ENCODE measurements at regions not wholly inside any gene's neighbourhood (a gene's known extent, or its start where the extent isn't known, plus 50 kb on each side); places are given as distances from the start of the nearest gene placed in this dataset.

DNA sequence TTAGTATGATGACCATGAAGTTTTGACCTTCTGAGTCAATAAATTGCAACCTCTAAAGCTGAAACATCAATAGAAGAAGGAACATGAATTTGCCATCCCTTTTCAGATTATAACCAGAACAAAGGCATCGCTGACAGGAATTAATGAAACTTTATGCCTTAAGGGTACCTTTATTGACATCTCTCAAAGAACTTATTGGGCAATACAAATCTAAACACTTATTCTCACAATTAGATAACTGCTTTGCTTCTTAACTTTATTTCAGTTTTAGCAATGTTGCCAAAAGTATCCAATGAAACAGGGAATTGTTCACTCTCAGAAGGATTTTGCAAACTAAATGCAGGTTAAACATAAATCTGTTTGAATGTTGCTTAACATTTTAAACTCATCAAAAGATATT, 116.0 kb downstream of the ELAPOR2 start:
- Histone ChIP-seq H3K4me3 (replicated peaks in 1 of 3; ENCODE audit: insufficient read depth in 1 of 3, low read depth in 1 of 3, low read length in 3 of 3) (no peak overlapping the region), H4K20me1 (replicated peaks; ENCODE audit: control insufficient read depth, extremely low read depth, insufficient read depth, low read length) (no peaks in the 10 kb centered on the region), H3K79me2 (ENCODE audit: control insufficient read depth, insufficient read depth, low read length) (no peaks in the 10 kb centered on the region), H3K9ac (replicated peaks; ENCODE audit: extremely low read depth, insufficient read depth, low read length) (no peak overlapping the region), H3K36me3 (ENCODE audit: control insufficient read depth in 2 of 2, extremely low read depth in 1 of 2, insufficient read depth in 2 of 2, low read length in 2 of 2) (no peaks in the 10 kb centered on the region), H3K4me1 (ENCODE audit: control insufficient read depth, extremely low read depth, insufficient read depth, low read length) (no peaks in the 10 kb centered on the region), H3K27ac (ENCODE audit: insufficient read depth, low read depth, low read length) (no peak overlapping the region), H3K4me2 (ENCODE audit: insufficient read depth, low read length) (no peak overlapping the region), H3K9me3 (replicated peaks; ENCODE audit: control insufficient read depth, insufficient read depth, low read length) (no peaks in the 10 kb centered on the region), H2AFZ (ENCODE audit: low read depth, low read length) (no peak overlapping the region), H3K9me1 (replicated peaks; ENCODE audit: control insufficient read depth, extremely low read depth, insufficient read depth, low read length) (no peaks in the 10 kb centered on the region), H3K27me3 (ENCODE audit: control insufficient read depth in 2 of 2, insufficient read depth in 2 of 2, low read length in 2 of 2) (no peaks in the 10 kb centered on the region)
- BruUV-seq (replicated peaks): no TSS peak
- POLR2A ChIA-PET: no interaction called here
- FAIRE-seq (no peak), DNase-seq (ENCODE audit: low read depth, low spot score) (no peak)
- CTCF ChIA-PET: interaction anchor here (1.4 to 6.0 kb wide), 2 partner anchors 16 to 205 kb away, joined by 4 to 56 read pairs; no protein-coding TSS in a partner anchor
- dilution Hi-C loops (cut with MboI; ENCODE audit: extremely low pct_ligation_motif_present, low sequenced_read_pairs): no loop called here
- intact Hi-C loops (cut with micrococcal nuclease): no loop called here
- TF ChIP-seq, protein P1, sequence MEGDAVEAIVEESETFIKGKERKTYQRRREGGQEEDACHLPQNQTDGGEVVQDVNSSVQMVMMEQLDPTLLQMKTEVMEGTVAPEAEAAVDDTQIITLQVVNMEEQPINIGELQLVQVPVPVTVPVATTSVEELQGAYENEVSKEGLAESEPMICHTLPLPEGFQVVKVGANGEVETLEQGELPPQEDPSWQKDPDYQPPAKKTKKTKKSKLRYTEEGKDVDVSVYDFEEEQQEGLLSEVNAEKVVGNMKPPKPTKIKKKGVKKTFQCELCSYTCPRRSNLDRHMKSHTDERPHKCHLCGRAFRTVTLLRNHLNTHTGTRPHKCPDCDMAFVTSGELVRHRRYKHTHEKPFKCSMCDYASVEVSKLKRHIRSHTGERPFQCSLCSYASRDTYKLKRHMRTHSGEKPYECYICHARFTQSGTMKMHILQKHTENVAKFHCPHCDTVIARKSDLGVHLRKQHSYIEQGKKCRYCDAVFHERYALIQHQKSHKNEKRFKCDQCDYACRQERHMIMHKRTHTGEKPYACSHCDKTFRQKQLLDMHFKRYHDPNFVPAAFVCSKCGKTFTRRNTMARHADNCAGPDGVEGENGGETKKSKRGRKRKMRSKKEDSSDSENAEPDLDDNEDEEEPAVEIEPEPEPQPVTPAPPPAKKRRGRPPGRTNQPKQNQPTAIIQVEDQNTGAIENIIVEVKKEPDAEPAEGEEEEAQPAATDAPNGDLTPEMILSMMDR (IDR thresholded peaks at IDR 0.05; ENCODE audit: extremely low read depth in 1 of 2, insufficient read depth in 1 of 2, low read depth in 1 of 2, low read length in 2 of 2): no peak
- TF ChIP-seq POLR2AphosphoS5 (IDR thresholded peaks at IDR 0.05; ENCODE audit: insufficient read depth, low read depth, low read length) (no peak), GATA2 (IDR thresholded peaks at IDR 0.05; ENCODE audit: insufficient read depth, insufficient read length, low read depth, low read length) (no peak), JUN (IDR thresholded peaks at IDR 0.05; ENCODE audit: borderline replicate concordance, insufficient read depth, insufficient read length, low read depth) (no peak), FOS (IDR thresholded peaks at IDR 0.05; ENCODE audit: borderline replicate concordance, insufficient read depth, low read length) (no peak), POLR2A (IDR thresholded peaks at IDR 0.05; ENCODE audit: low read depth, low read length) (no peak), EZH2 (IDR thresholded peaks at IDR 0.05; ENCODE audit: borderline replicate concordance, low read depth, low read length, severe bottlenecking) (no peak), MYC (IDR thresholded peaks at IDR 0.05; ENCODE audit: low read depth, low read length) (no peak)
- TF ChIP-seq, protein P2, sequence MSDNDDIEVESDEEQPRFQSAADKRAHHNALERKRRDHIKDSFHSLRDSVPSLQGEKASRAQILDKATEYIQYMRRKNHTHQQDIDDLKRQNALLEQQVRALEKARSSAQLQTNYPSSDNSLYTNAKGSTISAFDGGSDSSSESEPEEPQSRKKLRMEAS (IDR thresholded peaks at IDR 0.05; ENCODE audit: insufficient read depth, insufficient read length): no peak

All from endothelial cell of umbilical vein (primary cell).